Upper lobe of left lung (tissue), 6 donors: ENCODE measurements at regions not wholly inside any gene's neighbourhood (a gene's known extent, or its start where the extent isn't known, plus 50 kb on each side); places are given as distances from the start of the nearest gene placed in this dataset.
A peak's percentile ranks its signal among the peaks of the same experiment; 100 is the strongest.

Experiments used
- ATAC-seq, 2 donors: fragments of 200-7000 bp; cut with Tn5 transposase; one replicate each; pipeline ENCODE4 v1.9.1; 2022; ENCODE audit warnings: mild to moderate bottlenecking in 2 of 2, moderate library complexity in 2 of 2; ENCODE audit not compliant: low FRiP score in 2 of 2
- DNase-seq, 2 donors: peaks; one replicate each; pipeline ENCODE4 v3.0.0-alpha.2; 2019 to 2020
- H3K27ac ChIP-seq, 4 donors: fragments of 200-600 bp; sonication (generic); one replicate each; pipeline ENCODE4 v1.5.1; 2016 to 2019
- H3K27me3 ChIP-seq, 4 donors: fragments of 200-600 bp; sonication (generic); one replicate each; pipeline ENCODE4 v1.5.1; 2017 to 2019
- H3K36me3 ChIP-seq, 4 donors: fragments of 200-600 bp; sonication (generic); one replicate each; pipeline ENCODE4 v1.5.1; 2016 to 2019
- H3K4me1 ChIP-seq, 4 donors: fragments of 200-600 bp; sonication (generic); one replicate each; pipeline ENCODE4 v1.5.1; 2018 to 2019
- H3K4me3 ChIP-seq, 4 donors: fragments of 200-600 bp; sonication (generic); one replicate each; pipeline ENCODE4 v1.5.1; 2017 to 2019; ENCODE audit warnings: mild to moderate bottlenecking in 2 of 4, moderate library complexity in 1 of 4
- H3K9me3 ChIP-seq, 4 donors: fragments of 200-600 bp; sonication (generic); one replicate each; pipeline ENCODE4 v1.5.1; 2018 to 2019
- CTCF ChIP-seq, 6 experiments: fragments of 450-650 bp in 4 of 6; fragments of 200-600 bp in 2 of 6; sonication (generic) in 2 of 6; IDR thresholded peaks; one replicate each; pipeline ENCODE4 v1.5.1; 2016 to 2019; ENCODE audit warnings: antibody characterized with exemption in 6 of 6
- EP300 ChIP-seq, 4 donors: sonication (generic); formaldehyde crosslinking; IDR thresholded peaks; one replicate each; pipeline ENCODE4 v1.5.1; 2017; ENCODE audit warnings: antibody characterized with exemption in 4 of 4, control low read depth in 2 of 4
- POLR2A ChIP-seq, 4 donors: fragments of 450-650 bp; IDR thresholded peaks; one replicate each; pipeline ENCODE4 v1.5.1; 2016 to 2017; ENCODE audit warnings: antibody characterized with exemption in 4 of 4, mild to moderate bottlenecking in 2 of 4
- POLR2AphosphoS5 ChIP-seq, 2 donors: sonication (generic); formaldehyde crosslinking; IDR thresholded peaks; one replicate each; pipeline ENCODE4 v1.5.1; 2017; ENCODE audit warnings: antibody characterized with exemption in 2 of 2
- WGBS, 2 donors: methylation state at CpG; one replicate each; pipeline ENCODE4 v1.1.5; 2017 to 2018; 5-methylcytosine and 5-hydroxymethylcytosine counted together
- donor health status: DM: no; HTN: no; CAD: no; lungs with moderate emphysema.
- donor health status: DM: no; HTN: yes; CAD: no; lungs with severe emphysema.

- no peak for TF ChIP-seq POLR2AphosphoS5 (IDR thresholded peaks at IDR 0.05)
- TF ChIP-seq POLR2A (IDR thresholded peaks at IDR 0.05) = no peak
- TF ChIP-seq CTCF (IDR thresholded peaks at IDR 0.05) = no peak
- TF ChIP-seq EP300 (IDR thresholded peaks at IDR 0.05) = no peak
- 90 to 98% methylated on average over 1 of the region's 1 CpG for WGBS, 2 donors
Observed at GRCh38 chr6:146872426-146872785, 273.6 kb downstream of the ADGB start.

DNA sequence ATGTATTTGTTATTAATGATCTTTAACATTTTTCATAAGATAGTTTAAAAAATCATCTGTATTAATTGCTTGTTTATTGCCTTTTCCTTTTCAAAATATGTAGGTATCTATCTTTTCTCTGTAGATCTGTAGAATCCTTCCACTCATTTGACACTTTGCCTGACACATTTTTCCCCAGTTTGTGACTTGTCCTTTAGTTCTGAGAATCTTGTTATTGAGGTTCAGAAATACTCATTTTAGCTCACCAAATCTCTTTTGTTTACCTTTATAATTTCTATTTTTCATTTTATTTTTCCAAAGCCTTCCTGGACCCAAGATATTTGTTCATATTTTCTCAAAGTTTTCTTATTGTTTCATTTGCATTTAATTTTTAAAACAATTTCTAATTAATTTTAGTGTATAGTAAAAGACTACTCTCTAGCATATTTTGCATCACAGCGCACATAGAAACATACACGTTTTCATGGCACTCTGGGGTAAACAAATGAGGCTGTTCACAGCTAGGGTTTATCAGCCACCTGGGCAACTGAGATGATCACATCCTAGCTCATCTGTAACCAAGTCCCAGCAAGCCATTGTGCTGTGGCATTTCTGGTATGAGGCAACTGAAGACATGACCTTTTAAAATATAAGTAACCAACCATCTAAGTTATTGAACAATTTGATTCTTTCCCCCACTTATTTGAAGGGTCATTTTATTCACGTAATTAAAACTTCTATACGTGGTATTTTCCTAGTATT, 275.7 kb downstream of the ADGB start:
- ATAC-seq (no peak), DNase-seq (no peak)
- H3K27me3 ChIP-seq = no peaks in the 10 kb centered on the region
- H3K36me3 ChIP-seq = no peaks in the 10 kb centered on the region
- TF ChIP-seq POLR2AphosphoS5 (IDR thresholded peaks at IDR 0.05) (no peak), CTCF (IDR thresholded peaks at IDR 0.05) (no peak), EP300 (IDR thresholded peaks at IDR 0.05) (no peak), POLR2A (IDR thresholded peaks at IDR 0.05) (no peak)
- no peaks in the 10 kb centered on the region for H3K9me3 ChIP-seq
- WGBS, 2 donors = 92 to 93% methylated on average over 4 of the region's 4 CpGs
- H3K27ac ChIP-seq = no peak overlapping the region
- H3K4me3 ChIP-seq = no peak overlapping the region
- H3K4me1 ChIP-seq = peaks cover 0 to 9% (median 4%) of the 10 kb centered on the region in 4 donors

More at GRCh38 chr6:146872426-146872785, 273.6 kb downstream of the ADGB start:
- H3K27ac ChIP-seq = no peak overlapping the region
- no peaks in the 10 kb centered on the region for H3K9me3 ChIP-seq
- no peaks in the 10 kb centered on the region for H3K4me1 ChIP-seq
- no peaks in the 10 kb centered on the region for H3K36me3 ChIP-seq
- no peak for DNase-seq
- no peak overlapping the region for H3K4me3 ChIP-seq
- H3K27me3 ChIP-seq = no peaks in the 10 kb centered on the region
- ATAC-seq = no peak

- peaks cover 0 to 9% (median 4%) of the 10 kb centered on the region in 4 donors for H3K4me1 ChIP-seq
- H3K27me3 ChIP-seq = no peaks in the 10 kb centered on the region
- TF ChIP-seq POLR2AphosphoS5 (IDR thresholded peaks at IDR 0.05) (no peak), EP300 (IDR thresholded peaks at IDR 0.05) (no peak), CTCF (IDR thresholded peaks at IDR 0.05) (no peak), POLR2A (IDR thresholded peaks at IDR 0.05) (no peak)
- no peak overlapping the region for H3K4me3 ChIP-seq
- ATAC-seq = no peak
- no peak for DNase-seq
- H3K9me3 ChIP-seq = no peaks in the 10 kb centered on the region
- H3K27ac ChIP-seq = peak overlapping the region in 1 of 4 donors; percentile 56
- 77 to 88% methylated on average over 4 of the region's 4 CpGs for WGBS, 2 donors
- no peaks in the 10 kb centered on the region for H3K36me3 ChIP-seq
Observed at GRCh38 chr6:146875927-146876270, 277.1 kb downstream of the ADGB start.

- H3K4me1 ChIP-seq = peaks cover 0 to 9% (median 4%) of the 10 kb centered on the region in 4 donors
- ATAC-seq (peak in 1 of 2 donors; percentile 61), DNase-seq (peak in 1 of 2 donors; percentile 35)
- H3K27me3 ChIP-seq = no peaks in the 10 kb centered on the region
- H3K9me3 ChIP-seq = no peaks in the 10 kb centered on the region
- H3K4me3 ChIP-seq = no peak overlapping the region
- H3K36me3 ChIP-seq = no peaks in the 10 kb centered on the region
- TF ChIP-seq POLR2AphosphoS5 (IDR thresholded peaks at IDR 0.05) = no peak
- no peak for TF ChIP-seq POLR2A (IDR thresholded peaks at IDR 0.05)
- no peak for TF ChIP-seq EP300 (IDR thresholded peaks at IDR 0.05)
- TF ChIP-seq CTCF (IDR thresholded peaks at IDR 0.05) = no peak
- peak overlapping the region in 1 of 4 donors; percentile 56 for H3K27ac ChIP-seq
- 53 to 54% methylated on average over 9 of the region's 9 CpGs for WGBS, 2 donors
Observed at GRCh38 chr6:146876271-146877151, 277.7 kb downstream of the ADGB start.
